Peyer's patch (tissue), 4 donors: ENCODE measurements at regions not wholly inside any gene's neighbourhood (a gene's known extent, or its start where the extent isn't known, plus 50 kb on each side); places are given as distances from the start of the nearest gene placed in this dataset.

ENCODE experiments used
- POLR2A ChIP-seq, 2 donors: fragments of 450-650 bp; IDR thresholded peaks; one replicate each; pipeline ENCODE4 v1.5.1; 2017; ENCODE audit warnings: antibody characterized with exemption in 2 of 2, mild to moderate bottlenecking in 2 of 2, moderate library complexity in 2 of 2
- TF ChIP-seq, protein P1 (sequence below), 6 experiments: fragments of 450-650 bp in 4 of 6; fragments of 200-600 bp in 2 of 6; sonication (generic) in 1 of 6; IDR thresholded peaks; one replicate each; pipeline ENCODE4 v1.5.1; 2017 to 2019; ENCODE audit warnings: antibody characterized with exemption in 6 of 6, mild to moderate bottlenecking in 3 of 6, moderate library complexity in 1 of 6

DNA sequence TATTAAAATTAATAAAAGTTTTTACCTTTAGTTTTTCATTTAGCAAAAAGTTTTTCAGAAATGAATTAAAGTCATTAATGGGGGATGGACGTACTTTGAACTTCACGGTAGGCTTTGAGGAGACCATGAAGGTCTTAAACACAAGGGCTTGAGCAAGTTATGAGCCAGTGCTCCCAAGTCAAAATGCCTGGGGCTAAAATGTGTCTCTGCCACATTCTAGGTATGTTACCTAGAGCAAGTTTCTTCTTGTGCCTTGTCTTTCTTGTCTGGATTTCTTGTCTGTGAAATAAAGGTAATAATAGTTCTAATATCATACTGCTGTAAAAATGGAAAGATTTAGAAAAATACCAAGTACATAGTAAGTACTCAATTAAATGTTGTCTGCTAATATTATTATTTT lies 132.7 kb upstream of the USP15 start:
- TF ChIP-seq, protein P1, sequence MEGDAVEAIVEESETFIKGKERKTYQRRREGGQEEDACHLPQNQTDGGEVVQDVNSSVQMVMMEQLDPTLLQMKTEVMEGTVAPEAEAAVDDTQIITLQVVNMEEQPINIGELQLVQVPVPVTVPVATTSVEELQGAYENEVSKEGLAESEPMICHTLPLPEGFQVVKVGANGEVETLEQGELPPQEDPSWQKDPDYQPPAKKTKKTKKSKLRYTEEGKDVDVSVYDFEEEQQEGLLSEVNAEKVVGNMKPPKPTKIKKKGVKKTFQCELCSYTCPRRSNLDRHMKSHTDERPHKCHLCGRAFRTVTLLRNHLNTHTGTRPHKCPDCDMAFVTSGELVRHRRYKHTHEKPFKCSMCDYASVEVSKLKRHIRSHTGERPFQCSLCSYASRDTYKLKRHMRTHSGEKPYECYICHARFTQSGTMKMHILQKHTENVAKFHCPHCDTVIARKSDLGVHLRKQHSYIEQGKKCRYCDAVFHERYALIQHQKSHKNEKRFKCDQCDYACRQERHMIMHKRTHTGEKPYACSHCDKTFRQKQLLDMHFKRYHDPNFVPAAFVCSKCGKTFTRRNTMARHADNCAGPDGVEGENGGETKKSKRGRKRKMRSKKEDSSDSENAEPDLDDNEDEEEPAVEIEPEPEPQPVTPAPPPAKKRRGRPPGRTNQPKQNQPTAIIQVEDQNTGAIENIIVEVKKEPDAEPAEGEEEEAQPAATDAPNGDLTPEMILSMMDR (IDR thresholded peaks at IDR 0.05), result no peak
- TF ChIP-seq POLR2A (IDR thresholded peaks at IDR 0.05), result no peak
